Mesenchymal stem cell (in vitro differentiated cells and primary cell): ENCODE measurements at regions not wholly inside any gene's neighbourhood (a gene's known extent, or its start where the extent isn't known, plus 50 kb on each side); places are given as distances from the start of the nearest gene placed in this dataset.

Experiments used
- DNase-seq: peaks from one replicate; pipeline ENCODE4 v3.0.0-alpha.2; 2013
- H2AFZ ChIP-seq: one replicate; pipeline ENCODE4 v1.6.1; 2013; ENCODE audit warnings: low read depth, mild to moderate bottlenecking, control low read depth, inconsistent platforms, low read length, moderate library complexity
- H2AK5ac ChIP-seq: 2 replicates; pipeline ENCODE4 v1.6.1; 2013; ENCODE audit warnings: low read length, moderate library complexity, mild to moderate bottlenecking, inconsistent platforms; ENCODE audit not compliant: severe bottlenecking
- H2BK120ac ChIP-seq: one replicate; pipeline ENCODE4 v1.6.1; 2013; ENCODE audit warnings: low read depth, mild to moderate bottlenecking, inconsistent platforms, low read length, moderate library complexity
- H2BK12ac ChIP-seq, 2 experiments: one replicate each; pipeline ENCODE4 v1.6.1; 2013; ENCODE audit warnings: inconsistent platforms in 2 of 2, low read length in 2 of 2, mild to moderate bottlenecking in 2 of 2, moderate library complexity in 2 of 2, control low read depth in 1 of 2
- H2BK15ac ChIP-seq: one replicate; pipeline ENCODE4 v1.6.1; 2013; ENCODE audit warnings: mild to moderate bottlenecking, low read depth, inconsistent platforms; ENCODE audit not compliant: poor library complexity, severe bottlenecking
- H2BK5ac ChIP-seq: 2 replicates; pipeline ENCODE4 v1.6.1; 2013; ENCODE audit warnings: low read depth, mild to moderate bottlenecking, low read length, control low read depth, inconsistent platforms; ENCODE audit not compliant: poor library complexity, severe bottlenecking
- H3K14ac ChIP-seq, 2 experiments: one replicate each; pipeline ENCODE4 v1.6.1; 2013; ENCODE audit warnings: inconsistent platforms in 2 of 2, low read length in 2 of 2, control low read depth in 1 of 2, mild to moderate bottlenecking in 1 of 2, moderate library complexity in 1 of 2
- H3K18ac ChIP-seq, 2 experiments: one replicate each; pipeline ENCODE4 v1.6.1; 2013; ENCODE audit warnings: inconsistent platforms in 2 of 2, low read length in 2 of 2, control low read depth in 1 of 2, low read depth in 1 of 2, mild to moderate bottlenecking in 1 of 2
- H3K23ac ChIP-seq, 2 experiments: one replicate each; pipeline ENCODE4 v1.6.1; 2013; ENCODE audit warnings: inconsistent platforms in 2 of 2, low read length in 2 of 2, mild to moderate bottlenecking in 2 of 2, moderate library complexity in 2 of 2, control low read depth in 1 of 2
- H3K27ac ChIP-seq: 2 replicates; pipeline ENCODE4 v1.5.1; 2013; ENCODE audit warnings: mild to moderate bottlenecking, moderate library complexity, low read length, control low read depth, inconsistent platforms; ENCODE audit not compliant: poor library complexity, severe bottlenecking
- H3K27me3 ChIP-seq, 2 experiments: 2 replicates each; pipeline versions ENCODE4 v1.6.1 to v1.7.0; 2013; ENCODE audit warnings: low read length in 2 of 2, mild to moderate bottlenecking in 2 of 2, moderate library complexity in 2 of 2, control low read depth in 1 of 2, inconsistent platforms in 1 of 2; ENCODE audit not compliant: control insufficient read depth in 1 of 2, insufficient read depth in 1 of 2
- H3K36me3 ChIP-seq, 2 experiments: 2 replicates each; pipeline versions ENCODE4 v1.6.1 to v1.7.0; 2013; ENCODE audit warnings: low read length in 2 of 2, control low read depth in 1 of 2, inconsistent platforms in 1 of 2, low read depth in 1 of 2, mild to moderate bottlenecking in 1 of 2; ENCODE audit not compliant: insufficient read depth in 2 of 2, control insufficient read depth in 1 of 2
- H3K4ac ChIP-seq, 2 experiments: one replicate each; pipeline ENCODE4 v1.6.1; 2013; ENCODE audit warnings: inconsistent platforms in 2 of 2, low read length in 2 of 2, mild to moderate bottlenecking in 2 of 2, moderate library complexity in 2 of 2, control low read depth in 1 of 2, low read depth in 1 of 2
- H3K4me1 ChIP-seq: 2 replicates; pipeline ENCODE4 v1.6.1; 2013; ENCODE audit warnings: low read depth, low read length, control low read depth; ENCODE audit not compliant: control insufficient read depth, insufficient read depth
- H3K4me2 ChIP-seq: 2 replicates; pipeline ENCODE4 v1.6.1; 2013; ENCODE audit warnings: low read length, mild to moderate bottlenecking, inconsistent platforms; ENCODE audit not compliant: poor library complexity, severe bottlenecking
- H3K4me3 ChIP-seq, 2 experiments: 2 replicates each; pipeline versions ENCODE4 v1.5.1 to v1.7.0; 2013; ENCODE audit warnings: low read length in 2 of 2, mild to moderate bottlenecking in 2 of 2, control low read depth in 1 of 2, low read depth in 1 of 2; ENCODE audit not compliant: insufficient read depth in 1 of 2
- H3K79me1 ChIP-seq: replicated peaks from 2 replicates; pipeline ENCODE4 v1.6.1; 2013; ENCODE audit warnings: mild to moderate bottlenecking, control low read depth, low read length, inconsistent platforms; ENCODE audit not compliant: poor library complexity, severe bottlenecking
- H3K9ac ChIP-seq: 2 replicates; pipeline ENCODE4 v1.7.0; 2013; ENCODE audit warnings: mild to moderate bottlenecking, low read length, moderate library complexity
- H3K9me3 ChIP-seq: 2 replicates; pipeline ENCODE4 v1.7.0; 2013; ENCODE audit warnings: mild to moderate bottlenecking, low read length; ENCODE audit not compliant: control insufficient read depth
- H4K8ac ChIP-seq: one replicate; pipeline ENCODE4 v1.6.1; 2013; ENCODE audit warnings: inconsistent platforms, mild to moderate bottlenecking, low read length, moderate library complexity
- H4K91ac ChIP-seq: one replicate; pipeline ENCODE4 v1.6.1; 2013; ENCODE audit warnings: mild to moderate bottlenecking, low read length, inconsistent platforms
- WGBS: methylation state at CpG from one replicate; pipeline ENCODE4 v1.1.7; 2013; ENCODE audit warnings: mixed read lengths; 5-methylcytosine and 5-hydroxymethylcytosine counted together

- H2AK5ac ChIP-seq, result no peak overlapping the region
- no peak overlapping the region for H3K14ac ChIP-seq
- H3K4me2 ChIP-seq, result no peak overlapping the region
- no peaks in the 10 kb centered on the region for H3K36me3 ChIP-seq
- no peaks in the 10 kb centered on the region for H3K79me1 ChIP-seq
- H4K8ac ChIP-seq, result no peak overlapping the region
- no peak overlapping the region for H3K4ac ChIP-seq
- no peak overlapping the region for H3K23ac ChIP-seq
- no peak overlapping the region for H2BK5ac ChIP-seq
- H3K4me3 ChIP-seq, result no peak overlapping the region
- H2BK15ac ChIP-seq, result no peak overlapping the region
- H2BK120ac ChIP-seq, result no peak overlapping the region
- 60% methylated on average over 2 of the region's 2 CpGs for WGBS
- no peaks in the 10 kb centered on the region for H3K27me3 ChIP-seq
- H2AFZ ChIP-seq, result no peak overlapping the region
- H3K4me1 ChIP-seq, result no peaks in the 10 kb centered on the region
- H3K9ac ChIP-seq, result no peak overlapping the region
- no peak overlapping the region for H3K18ac ChIP-seq
- H3K27ac ChIP-seq, result no peak overlapping the region
- no peak overlapping the region for H4K91ac ChIP-seq
- no peak overlapping the region for H2BK12ac ChIP-seq
- peaks cover 14% of the 10 kb centered on the region for H3K9me3 ChIP-seq
- DNase-seq, result no peak
Measured at GRCh38 chr2:13260402-13260801, 543.7 kb downstream of the TRIB2 start.

- Histone ChIP-seq H3K14ac (no peak overlapping the region), H2AK5ac (no peak overlapping the region), H3K36me3 (no peaks in the 10 kb centered on the region), H4K91ac (no peak overlapping the region), H2BK12ac (no peak overlapping the region), H2BK5ac (no peak overlapping the region), H3K27me3 (no peaks in the 10 kb centered on the region), H3K4me2 (no peak overlapping the region), H3K79me1 (no peaks in the 10 kb centered on the region), H3K9me3 (peaks cover 13% of the 10 kb centered on the region), H3K4me1 (no peaks in the 10 kb centered on the region), H3K4me3 (no peak overlapping the region), H3K4ac (no peak overlapping the region), H3K9ac (no peak overlapping the region), H3K23ac (no peak overlapping the region), H4K8ac (no peak overlapping the region), H3K18ac (no peak overlapping the region), H2BK120ac (no peak overlapping the region), H3K27ac (no peak overlapping the region), H2AFZ (no peak overlapping the region), H2BK15ac (no peak overlapping the region)
- DNase-seq, result no peak
- WGBS, result 50% methylated on average over 1 of the region's 1 CpG
Measured at GRCh38 chr2:13266166-13266565, 549.4 kb downstream of the TRIB2 start.

GRCh38 chr2:13284688-13285087 is 568.0 kb downstream of the TRIB2 start:
- H3K4ac ChIP-seq, result no peak overlapping the region
- DNase-seq, result no peak
- no peak overlapping the region for H3K14ac ChIP-seq
- no peaks in the 10 kb centered on the region for H3K4me1 ChIP-seq
- no peak overlapping the region for H4K91ac ChIP-seq
- H3K9ac ChIP-seq, result no peak overlapping the region
- no peaks in the 10 kb centered on the region for H3K27me3 ChIP-seq
- H3K4me2 ChIP-seq, result no peak overlapping the region
- WGBS, result 82% methylated on average over 8 of the region's 8 CpGs
- no peak overlapping the region for H4K8ac ChIP-seq
- H2BK120ac ChIP-seq, result no peak overlapping the region
- H3K36me3 ChIP-seq, result no peaks in the 10 kb centered on the region
- H3K27ac ChIP-seq, result no peak overlapping the region
- H3K4me3 ChIP-seq, result no peak overlapping the region
- no peak overlapping the region for H2AFZ ChIP-seq
- no peaks in the 10 kb centered on the region for H3K79me1 ChIP-seq
- H3K9me3 ChIP-seq, result no peaks in the 10 kb centered on the region
- H2BK15ac ChIP-seq, result no peak overlapping the region
- no peak overlapping the region for H2BK12ac ChIP-seq
- no peak overlapping the region for H2BK5ac ChIP-seq
- H2AK5ac ChIP-seq, result no peak overlapping the region
- no peak overlapping the region for H3K18ac ChIP-seq
- no peak overlapping the region for H3K23ac ChIP-seq

- Histone ChIP-seq H3K14ac (no peak overlapping the region), H3K36me3 (no peaks in the 10 kb centered on the region), H3K4ac (no peak overlapping the region), H3K9me3 (no peaks in the 10 kb centered on the region), H2BK12ac (no peak overlapping the region), H2BK120ac (no peak overlapping the region), H4K8ac (no peak overlapping the region), H2BK15ac (no peak overlapping the region), H3K4me1 (no peaks in the 10 kb centered on the region), H3K9ac (no peak overlapping the region), H3K4me3 (no peak overlapping the region), H3K23ac (no peak overlapping the region), H3K27me3 (no peaks in the 10 kb centered on the region), H2BK5ac (no peak overlapping the region), H3K4me2 (no peak overlapping the region), H3K18ac (no peak overlapping the region), H2AK5ac (no peak overlapping the region), H3K27ac (no peak overlapping the region), H3K79me1 (no peaks in the 10 kb centered on the region), H2AFZ (no peak overlapping the region), H4K91ac (no peak overlapping the region)
- no peak for DNase-seq
Measured at GRCh38 chr2:13289310-13289709, 572.6 kb downstream of the TRIB2 start.
